Activated B cell treated with CpG ODN at 0.5 μM for 24 hours (primary cell): ENCODE measurements at regions not wholly inside any gene's neighbourhood (a gene's known extent, or its start where the extent isn't known, plus 50 kb on each side); places are given as distances from the start of the nearest gene placed in this dataset.

Experiments used
- ATAC-seq: fragments of 200-7000 bp; cut with Tn5 transposase; one replicate; pipeline ENCODE4 v1.10.0; 2021; ENCODE audit warnings: low read depth, mild to moderate bottlenecking, moderate library complexity
- CTCF ChIA-PET: fragments of 350-600 bp; sonication (Branson Sonifier 250); formaldehyde crosslinking; loops from one replicate; lab custom pipeline; 2021; ENCODE audit warnings: antibody characterized with exemption; lab: Charles Lee
- POLR2A ChIA-PET: fragments of 350-600 bp; sonication (Branson Sonifier 250); formaldehyde crosslinking; loops from one replicate; lab custom pipeline; 2021; ENCODE audit warnings: antibody characterized with exemption; lab: Charles Lee
- DNase-seq: peaks from one replicate; pipeline ENCODE4 v3.0.0; 2022
- H3K27ac Mint-ChIP-seq: one replicate; pipeline ENCODE4 v1.8.0; 2020; ENCODE audit warnings: mixed read lengths
- H3K27me3 Mint-ChIP-seq: one replicate; pipeline ENCODE4 v1.8.0; 2021; ENCODE audit warnings: mixed read lengths
- H3K36me3 Mint-ChIP-seq: one replicate; pipeline ENCODE4 v1.8.0; 2021; ENCODE audit warnings: low read depth, mixed read lengths
- H3K4me1 Mint-ChIP-seq: one replicate; pipeline ENCODE4 v1.8.0; 2021; ENCODE audit warnings: mixed read lengths
- H3K4me3 Mint-ChIP-seq: one replicate; pipeline ENCODE4 v1.8.0; 2020; ENCODE audit warnings: mild to moderate bottlenecking, mixed read lengths
- H3K9me3 Mint-ChIP-seq: one replicate; pipeline ENCODE4 v1.8.0; 2020; ENCODE audit warnings: mixed read lengths
- CTCF ChIP-seq: fragments of 200-600 bp; IDR thresholded peaks from one replicate; pipeline ENCODE4 v1.8.0; 2022; ENCODE audit warnings: antibody characterized with exemption, mild to moderate bottlenecking
- intact Hi-C: fragments of 100-400 bp; cut with micrococcal nuclease; formaldehyde crosslinking; loops from one replicate; pipeline ENCODE4 v1.15.1; 2024

- DNase-seq, result no peak
- no peak overlapping the region for H3K4me3 Mint-ChIP-seq
- ChIA-PET CTCF (no interaction called here), POLR2A (no interaction called here)
- no peaks in the 10 kb centered on the region for H3K9me3 Mint-ChIP-seq
- H3K27me3 Mint-ChIP-seq, result peaks cover 13% of the 10 kb centered on the region
- no peak overlapping the region for H3K27ac Mint-ChIP-seq
- H3K36me3 Mint-ChIP-seq, result no peaks in the 10 kb centered on the region
- no peak for TF ChIP-seq CTCF
- intact Hi-C loops, result no loop called here
- no peak for ATAC-seq
- H3K4me1 Mint-ChIP-seq, result no peaks in the 10 kb centered on the region
Measured at GRCh38 chr11:119937412-119937811, 200.5 kb downstream of the TRIM29 start.

GRCh38 chr11:119936426-119936825 lies 201.5 kb downstream of the TRIM29 start:
- no peak overlapping the region for H3K27ac Mint-ChIP-seq
- H3K27me3 Mint-ChIP-seq, result peaks cover 17% of the 10 kb centered on the region
- TF ChIP-seq CTCF, result no peak
- ChIA-PET POLR2A (no interaction called here), CTCF (no interaction called here)
- DNase-seq (no peak), ATAC-seq (no peak)
- intact Hi-C loops, result no loop called here
- H3K9me3 Mint-ChIP-seq, result no peaks in the 10 kb centered on the region
- no peak overlapping the region for H3K4me3 Mint-ChIP-seq
- H3K36me3 Mint-ChIP-seq, result no peaks in the 10 kb centered on the region
- H3K4me1 Mint-ChIP-seq, result no peaks in the 10 kb centered on the region

DNA sequence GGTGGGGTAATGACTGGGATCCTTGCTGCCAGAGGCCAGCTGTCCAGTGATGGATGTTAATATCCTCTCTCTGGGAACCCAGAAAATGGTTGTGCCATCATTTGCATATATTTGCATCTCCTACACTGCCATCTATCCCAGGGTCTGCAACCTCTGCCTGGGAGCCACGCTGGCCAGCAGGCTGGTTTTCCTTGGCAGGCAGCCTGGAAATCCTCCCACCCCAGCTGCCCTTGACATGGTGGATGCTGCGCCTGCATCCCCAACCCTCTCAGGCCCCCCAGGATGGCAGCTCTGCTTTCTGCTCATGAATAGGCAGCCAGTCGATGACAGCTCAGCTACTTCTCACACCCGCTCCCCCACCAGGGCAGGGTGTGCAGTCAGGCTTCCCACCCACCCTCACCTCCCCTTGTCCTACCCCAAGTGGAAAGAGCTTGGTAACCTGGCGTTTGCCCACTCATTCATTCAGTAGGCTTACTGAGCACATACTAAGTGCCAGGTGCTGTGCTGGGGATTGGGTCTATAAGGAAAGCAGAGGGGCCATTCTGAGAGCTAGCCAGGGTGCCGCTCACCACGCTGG lies 202.5 kb downstream of the TRIM29 start:
- no peaks in the 10 kb centered on the region for H3K9me3 Mint-ChIP-seq
- TF ChIP-seq CTCF, result no peak

DNA sequence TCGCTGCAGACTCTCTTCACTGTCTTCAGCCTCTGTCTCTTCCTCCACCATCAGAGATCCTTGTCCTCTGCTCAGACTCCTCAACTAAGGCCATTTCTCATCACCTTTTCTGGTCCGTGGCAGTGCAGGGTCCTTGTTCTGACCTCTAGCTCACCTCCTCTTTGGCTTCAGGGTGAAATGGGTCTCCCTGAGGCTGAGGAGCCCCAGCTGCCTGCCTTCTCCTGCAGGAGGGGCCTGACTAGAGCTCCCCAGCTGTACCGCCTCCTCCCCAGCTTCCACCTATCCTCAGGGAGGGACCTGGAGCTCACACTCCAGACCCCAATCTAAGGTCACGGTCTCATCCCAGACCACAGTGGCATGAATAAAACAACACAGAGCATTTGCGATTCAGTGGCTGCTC lies 203.0 kb downstream of the TRIM29 start:
- ATAC-seq (no peak), DNase-seq (no peak)
- no peak for TF ChIP-seq CTCF
- Mint-ChIP-seq H3K27me3 (peaks cover 20% of the 10 kb centered on the region), H3K36me3 (no peaks in the 10 kb centered on the region), H3K9me3 (no peaks in the 10 kb centered on the region), H3K27ac (no peak overlapping the region), H3K4me1 (no peaks in the 10 kb centered on the region), H3K4me3 (no peak overlapping the region)
- ChIA-PET CTCF (no interaction called here), POLR2A (no interaction called here)
- intact Hi-C loops, result no loop called here

More for the DNA sequence above, 202.5 kb downstream of the TRIM29 start:
- ChIA-PET POLR2A (no interaction called here), CTCF (no interaction called here)
- no peaks in the 10 kb centered on the region for H3K4me1 Mint-ChIP-seq
- peaks cover 20% of the 10 kb centered on the region for H3K27me3 Mint-ChIP-seq
- no peak overlapping the region for H3K4me3 Mint-ChIP-seq
- ATAC-seq (no peak), DNase-seq (no peak)
- no peaks in the 10 kb centered on the region for H3K36me3 Mint-ChIP-seq
- intact Hi-C loops, result no loop called here
- no peak overlapping the region for H3K27ac Mint-ChIP-seq

DNA sequence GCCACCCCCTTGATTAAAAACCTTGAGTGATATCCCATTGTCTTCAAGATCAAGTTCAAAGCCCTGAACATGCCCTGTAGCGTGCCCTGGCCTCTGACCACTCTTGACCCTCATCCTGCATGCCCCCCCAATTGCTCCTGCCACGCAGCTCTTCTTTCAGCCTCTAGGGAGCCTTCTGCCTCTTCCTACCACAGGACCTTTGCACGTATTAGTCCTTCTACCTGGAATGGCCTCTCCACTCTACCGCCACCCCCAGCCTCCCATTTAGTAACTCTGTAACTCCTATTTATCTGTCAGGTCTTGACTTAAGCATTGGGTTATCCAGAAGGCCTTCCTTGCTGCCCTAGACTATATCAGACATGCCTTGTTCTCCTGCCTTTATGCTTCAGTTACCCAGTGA lies 203.6 kb downstream of the TRIM29 start:
- ATAC-seq (no peak), DNase-seq (no peak)
- Mint-ChIP-seq H3K4me3 (no peak overlapping the region), H3K9me3 (no peaks in the 10 kb centered on the region), H3K4me1 (no peaks in the 10 kb centered on the region), H3K27me3 (peaks cover 20% of the 10 kb centered on the region), H3K27ac (no peak overlapping the region), H3K36me3 (no peaks in the 10 kb centered on the region)
- intact Hi-C loops, result no loop called here
- CTCF ChIA-PET, result no interaction called here
- no peak for TF ChIP-seq CTCF
- POLR2A ChIA-PET, result no interaction called here
